ENCODE measurements at regions not wholly inside any gene's neighbourhood (a gene's known extent, or its start where the extent isn't known, plus 50 kb on each side); places are given as distances from the start of the nearest gene placed in this dataset.

DNA sequence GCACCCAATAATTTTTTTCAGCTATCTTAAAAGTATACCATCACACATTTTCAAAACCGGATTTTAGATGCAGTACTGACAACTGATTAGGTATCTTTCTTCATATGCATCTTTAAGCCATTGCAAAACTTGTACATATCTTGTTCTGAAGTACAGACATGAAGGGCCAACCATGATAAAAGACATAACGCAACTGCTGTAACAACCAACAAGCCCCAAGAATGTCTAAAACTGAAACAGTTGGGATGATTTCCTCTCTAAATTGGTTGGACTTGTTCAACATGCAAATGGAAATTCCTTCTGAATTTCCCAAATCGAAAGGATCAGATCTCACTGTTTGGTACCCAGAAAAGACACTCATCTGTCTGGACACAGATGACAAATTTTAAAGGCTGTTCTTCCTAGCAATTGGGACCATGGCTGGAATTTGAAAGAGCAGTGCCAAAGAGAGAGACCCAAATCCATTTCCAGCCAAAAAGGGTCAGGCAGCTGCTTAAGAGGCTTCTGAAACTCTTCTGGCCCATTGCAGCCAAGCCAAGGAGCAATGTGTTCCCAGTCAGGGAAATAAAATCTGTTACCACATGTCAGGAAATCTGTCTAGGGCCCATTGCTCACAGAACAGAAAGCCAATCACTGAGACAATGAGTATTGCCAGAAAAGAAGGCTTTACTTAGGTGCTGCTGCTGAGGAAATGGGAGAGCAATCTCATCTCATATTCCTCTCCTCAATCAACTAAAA, 1122.4 kb upstream of the USP15 start:
- FAIRE-seq = no peak
- no peaks in the 10 kb centered on the region for H3K36me3 ChIP-seq (ENCODE audit: control insufficient read depth, insufficient read depth, low read length)
- ChIA-PET POLR2A (no interaction called here), CTCF (ENCODE audit: low intra/inter-chr PET ratio) (no interaction called here)
- no peaks in the 10 kb centered on the region for H3K79me2 ChIP-seq (ENCODE audit: control insufficient read depth, insufficient read depth, low read length)
- H3K9me1 ChIP-seq (ENCODE audit: control insufficient read depth, insufficient read depth, low read length) = no peaks in the 10 kb centered on the region
- no peak overlapping the region for H3K4me2 ChIP-seq (ENCODE audit: insufficient read depth, low read length)
- no peaks in the 10 kb centered on the region for H4K20me1 ChIP-seq (replicated peaks; ENCODE audit: control insufficient read depth, insufficient read depth, low read length)
- H2AFZ ChIP-seq (ENCODE audit: low read depth, low read length) = no peak overlapping the region
- H3K4me3 ChIP-seq = no peak overlapping the region
- DNase-seq (ENCODE audit: extremely low read depth in 1 of 4, low spot score in 3 of 4) = no peak
- no peak for ATAC-seq
- BruUV-seq (replicated peaks) = no TSS peak
- no peaks in the 10 kb centered on the region for H3K9me3 ChIP-seq (replicated peaks; ENCODE audit: control insufficient read depth, insufficient read depth, low read depth, low read length)
- H3K4me1 ChIP-seq (replicated peaks in 1 of 2; ENCODE audit: control insufficient read depth in 2 of 2, insufficient read depth in 2 of 2, low read length in 2 of 2) = no peaks in the 10 kb centered on the region
- in situ Hi-C loops (cut with MboI) = no loop called here
- no peak overlapping the region for H3K9ac ChIP-seq (ENCODE audit: insufficient read depth in 1 of 2, low read depth in 2 of 2, low read length in 2 of 2)
- no peaks in the 10 kb centered on the region for H3K27me3 ChIP-seq (ENCODE audit: control insufficient read depth in 2 of 2, insufficient read depth in 2 of 2, low read length in 2 of 2)
- 0% methylated on average over 3 of the region's 3 CpGs for WGBS (ENCODE audit: insufficient coverage, low coverage, missing lambda C conversion rate)
- intact Hi-C loops (cut with micrococcal nuclease) = no loop called here
- TF ChIP-seq, protein P1, sequence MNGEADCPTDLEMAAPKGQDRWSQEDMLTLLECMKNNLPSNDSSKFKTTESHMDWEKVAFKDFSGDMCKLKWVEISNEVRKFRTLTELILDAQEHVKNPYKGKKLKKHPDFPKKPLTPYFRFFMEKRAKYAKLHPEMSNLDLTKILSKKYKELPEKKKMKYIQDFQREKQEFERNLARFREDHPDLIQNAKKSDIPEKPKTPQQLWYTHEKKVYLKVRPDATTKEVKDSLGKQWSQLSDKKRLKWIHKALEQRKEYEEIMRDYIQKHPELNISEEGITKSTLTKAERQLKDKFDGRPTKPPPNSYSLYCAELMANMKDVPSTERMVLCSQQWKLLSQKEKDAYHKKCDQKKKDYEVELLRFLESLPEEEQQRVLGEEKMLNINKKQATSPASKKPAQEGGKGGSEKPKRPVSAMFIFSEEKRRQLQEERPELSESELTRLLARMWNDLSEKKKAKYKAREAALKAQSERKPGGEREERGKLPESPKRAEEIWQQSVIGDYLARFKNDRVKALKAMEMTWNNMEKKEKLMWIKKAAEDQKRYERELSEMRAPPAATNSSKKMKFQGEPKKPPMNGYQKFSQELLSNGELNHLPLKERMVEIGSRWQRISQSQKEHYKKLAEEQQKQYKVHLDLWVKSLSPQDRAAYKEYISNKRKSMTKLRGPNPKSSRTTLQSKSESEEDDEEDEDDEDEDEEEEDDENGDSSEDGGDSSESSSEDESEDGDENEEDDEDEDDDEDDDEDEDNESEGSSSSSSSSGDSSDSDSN (IDR thresholded peaks at IDR 0.05; ENCODE audit: borderline replicate concordance in 1 of 2, low read depth in 2 of 2, low read length in 2 of 2) = no peak
- TF ChIP-seq YY1 (IDR thresholded peaks at IDR 0.05; ENCODE audit: borderline replicate concordance in 1 of 3, control insufficient read depth in 1 of 3, extremely low read depth in 1 of 3, insufficient read depth in 3 of 3, insufficient read length in 1 of 3, insufficient replicate concordance in 2 of 3, low read depth in 1 of 3, low read length in 2 of 3) (no peak), MTA3 (IDR thresholded peaks at IDR 0.05; ENCODE audit: borderline replicate concordance) (no peak), KLF10 (CRISPR knock-in tag; IDR thresholded peaks at IDR 0.05) (no peak)
- TF ChIP-seq, protein P2, sequence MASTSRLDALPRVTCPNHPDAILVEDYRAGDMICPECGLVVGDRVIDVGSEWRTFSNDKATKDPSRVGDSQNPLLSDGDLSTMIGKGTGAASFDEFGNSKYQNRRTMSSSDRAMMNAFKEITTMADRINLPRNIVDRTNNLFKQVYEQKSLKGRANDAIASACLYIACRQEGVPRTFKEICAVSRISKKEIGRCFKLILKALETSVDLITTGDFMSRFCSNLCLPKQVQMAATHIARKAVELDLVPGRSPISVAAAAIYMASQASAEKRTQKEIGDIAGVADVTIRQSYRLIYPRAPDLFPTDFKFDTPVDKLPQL (IDR thresholded peaks at IDR 0.05; ENCODE audit: extremely low read depth, insufficient read length) = no peak
- no peak overlapping the region for H3K27ac ChIP-seq (ENCODE audit: extremely low read depth, low read depth, low read length)

All from K562 (cell line).